ENCODE measurements at regions not wholly inside any gene's neighbourhood (a gene's known extent, or its start where the extent isn't known, plus 50 kb on each side); places are given as distances from the start of the nearest gene placed in this dataset.

DNA sequence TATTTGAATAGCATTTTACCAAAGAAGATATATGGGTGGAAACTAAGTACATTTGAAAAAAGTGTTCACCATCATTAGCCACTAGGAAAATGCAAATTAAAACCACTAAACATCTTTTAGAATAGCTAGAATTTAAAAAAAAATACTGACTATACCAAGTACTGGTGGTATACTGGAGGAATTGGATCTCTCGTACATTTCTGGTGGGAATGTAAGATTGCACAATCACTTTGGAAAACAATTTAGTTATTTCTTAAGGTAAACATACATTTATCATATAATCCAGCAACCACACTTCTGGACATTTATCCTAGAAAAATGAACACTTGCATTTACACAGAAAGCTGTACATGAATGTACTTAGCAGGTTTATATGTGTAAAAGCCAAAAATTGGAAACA, 303.5 kb downstream of the MID1IP1 start:
- Mint-ChIP-seq H3K4me1 (ENCODE audit: low read depth, unreplicated experiment) (no peaks in the 10 kb centered on the region), H3K27ac (ENCODE audit: unreplicated experiment) (no peak overlapping the region), H3K27me3 (ENCODE audit: unreplicated experiment) (no peaks in the 10 kb centered on the region), H3K36me3 (ENCODE audit: insufficient read depth, unreplicated experiment) (no peaks in the 10 kb centered on the region), H3K4me3 (ENCODE audit: low read depth, unreplicated experiment) (no peak overlapping the region), H3K9me3 (ENCODE audit: low read depth, unreplicated experiment) (peaks cover 2% of the 10 kb centered on the region)
- DNase-seq: no peak
- TF ChIP-seq, protein P1, sequence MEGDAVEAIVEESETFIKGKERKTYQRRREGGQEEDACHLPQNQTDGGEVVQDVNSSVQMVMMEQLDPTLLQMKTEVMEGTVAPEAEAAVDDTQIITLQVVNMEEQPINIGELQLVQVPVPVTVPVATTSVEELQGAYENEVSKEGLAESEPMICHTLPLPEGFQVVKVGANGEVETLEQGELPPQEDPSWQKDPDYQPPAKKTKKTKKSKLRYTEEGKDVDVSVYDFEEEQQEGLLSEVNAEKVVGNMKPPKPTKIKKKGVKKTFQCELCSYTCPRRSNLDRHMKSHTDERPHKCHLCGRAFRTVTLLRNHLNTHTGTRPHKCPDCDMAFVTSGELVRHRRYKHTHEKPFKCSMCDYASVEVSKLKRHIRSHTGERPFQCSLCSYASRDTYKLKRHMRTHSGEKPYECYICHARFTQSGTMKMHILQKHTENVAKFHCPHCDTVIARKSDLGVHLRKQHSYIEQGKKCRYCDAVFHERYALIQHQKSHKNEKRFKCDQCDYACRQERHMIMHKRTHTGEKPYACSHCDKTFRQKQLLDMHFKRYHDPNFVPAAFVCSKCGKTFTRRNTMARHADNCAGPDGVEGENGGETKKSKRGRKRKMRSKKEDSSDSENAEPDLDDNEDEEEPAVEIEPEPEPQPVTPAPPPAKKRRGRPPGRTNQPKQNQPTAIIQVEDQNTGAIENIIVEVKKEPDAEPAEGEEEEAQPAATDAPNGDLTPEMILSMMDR (IDR thresholded peaks at IDR 0.05; ENCODE audit: unreplicated experiment): no peak
- intact Hi-C loops (cut with micrococcal nuclease; ENCODE audit: unreplicated experiment): no loop called here
- BruUV-seq (replicated peaks): no TSS peak
- CTCF ChIA-PET: no interaction called here

DNA sequence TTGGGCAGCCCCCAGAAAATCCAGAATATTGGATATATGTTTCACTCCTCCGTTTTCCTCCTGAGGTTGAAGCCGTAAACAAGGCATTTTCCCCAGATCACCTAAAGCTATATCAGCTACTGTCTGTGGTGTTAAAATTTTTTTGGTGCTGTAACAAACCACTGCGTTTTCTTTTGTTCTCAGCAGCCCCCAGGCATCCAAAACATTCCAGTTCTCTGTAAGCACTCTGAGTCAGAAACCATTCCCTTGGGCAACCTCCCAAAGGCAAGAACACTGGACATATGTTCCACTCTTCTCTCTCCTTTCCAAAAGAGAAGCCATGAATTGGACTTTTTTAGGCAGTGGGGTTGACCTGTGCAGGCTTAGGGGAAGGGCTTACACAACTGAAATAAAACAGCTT, 310.9 kb downstream of the MID1IP1 start:
- H3K27ac Mint-ChIP-seq (ENCODE audit: unreplicated experiment): no peak overlapping the region
- no peaks in the 10 kb centered on the region for H3K36me3 Mint-ChIP-seq (ENCODE audit: insufficient read depth, unreplicated experiment)
- no TSS peak for BruUV-seq (replicated peaks)
- H3K4me1 Mint-ChIP-seq (ENCODE audit: low read depth, unreplicated experiment): no peaks in the 10 kb centered on the region
- H3K4me3 Mint-ChIP-seq (ENCODE audit: low read depth, unreplicated experiment): no peak overlapping the region
- H3K9me3 Mint-ChIP-seq (ENCODE audit: low read depth, unreplicated experiment): peaks cover 3% of the 10 kb centered on the region
- intact Hi-C loops (cut with micrococcal nuclease; ENCODE audit: unreplicated experiment): no loop called here
- TF ChIP-seq, protein P1 (IDR thresholded peaks at IDR 0.05; ENCODE audit: unreplicated experiment): no peak
- no peaks in the 10 kb centered on the region for H3K27me3 Mint-ChIP-seq (ENCODE audit: unreplicated experiment)
- DNase-seq: no peak
- CTCF ChIA-PET: no interaction called here

DNA sequence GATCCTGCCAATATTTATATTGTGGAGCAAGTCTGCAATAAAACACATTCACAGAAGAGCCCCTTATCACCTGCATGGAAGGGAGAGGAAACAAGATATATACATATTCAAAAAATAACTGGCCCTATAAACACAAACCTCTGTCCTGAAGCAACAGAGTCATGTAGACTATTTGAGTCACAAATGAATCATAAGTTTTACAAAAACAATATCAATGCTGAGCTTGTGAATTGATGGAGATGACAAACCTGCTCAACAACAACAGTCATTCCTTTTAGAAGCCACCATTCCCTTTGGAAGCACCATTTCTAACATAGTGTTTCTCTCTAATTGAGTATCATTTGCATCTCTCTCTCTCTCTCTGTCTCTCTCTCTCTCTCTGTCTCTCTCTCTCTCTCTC, 313.9 kb downstream of the MID1IP1 start:
- Mint-ChIP-seq H3K4me3 (ENCODE audit: low read depth, unreplicated experiment) (no peak overlapping the region), H3K36me3 (ENCODE audit: insufficient read depth, unreplicated experiment) (no peaks in the 10 kb centered on the region), H3K27me3 (ENCODE audit: unreplicated experiment) (peaks cover 12% of the 10 kb centered on the region), H3K4me1 (ENCODE audit: low read depth, unreplicated experiment) (no peaks in the 10 kb centered on the region), H3K9me3 (ENCODE audit: low read depth, unreplicated experiment) (peaks cover 2% of the 10 kb centered on the region), H3K27ac (ENCODE audit: unreplicated experiment) (no peak overlapping the region)
- DNase-seq: no peak
- TF ChIP-seq, protein P1 (IDR thresholded peaks at IDR 0.05; ENCODE audit: unreplicated experiment): no peak
- no TSS peak for BruUV-seq (replicated peaks)
- CTCF ChIA-PET: no interaction called here
- intact Hi-C loops (cut with micrococcal nuclease; ENCODE audit: unreplicated experiment): no loop called here

DNA sequence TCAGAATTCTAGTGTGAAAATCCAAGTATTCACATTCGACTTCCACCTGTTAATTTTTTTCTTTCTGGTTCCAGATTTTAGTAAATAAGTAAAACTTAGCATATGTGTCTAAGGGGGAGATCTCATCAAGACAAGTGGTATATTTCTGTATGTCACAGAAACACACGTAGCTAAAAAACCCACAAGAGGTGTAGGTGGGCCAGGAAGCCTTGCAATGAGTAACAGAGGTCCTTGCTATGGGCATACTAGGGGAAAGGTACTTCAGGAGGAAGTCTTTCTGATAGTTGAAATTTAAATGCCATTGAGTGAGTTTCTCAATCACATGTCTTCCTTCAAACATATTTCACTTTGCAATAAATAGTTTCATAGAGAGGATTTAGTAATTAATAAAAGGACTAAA, 315.8 kb downstream of the MID1IP1 start:
- intact Hi-C loops (cut with micrococcal nuclease; ENCODE audit: unreplicated experiment): no loop called here
- no peak for DNase-seq
- no TSS peak for BruUV-seq (replicated peaks)
- TF ChIP-seq, protein P1 (IDR thresholded peaks at IDR 0.05; ENCODE audit: unreplicated experiment): no peak
- H3K27ac Mint-ChIP-seq (ENCODE audit: unreplicated experiment): no peak overlapping the region
- peaks cover 12% of the 10 kb centered on the region for H3K27me3 Mint-ChIP-seq (ENCODE audit: unreplicated experiment)
- H3K4me3 Mint-ChIP-seq (ENCODE audit: low read depth, unreplicated experiment): no peak overlapping the region
- no peaks in the 10 kb centered on the region for H3K4me1 Mint-ChIP-seq (ENCODE audit: low read depth, unreplicated experiment)
- CTCF ChIA-PET: no interaction called here
- no peaks in the 10 kb centered on the region for H3K36me3 Mint-ChIP-seq (ENCODE audit: insufficient read depth, unreplicated experiment)
- peaks cover 2% of the 10 kb centered on the region for H3K9me3 Mint-ChIP-seq (ENCODE audit: low read depth, unreplicated experiment)

DNA sequence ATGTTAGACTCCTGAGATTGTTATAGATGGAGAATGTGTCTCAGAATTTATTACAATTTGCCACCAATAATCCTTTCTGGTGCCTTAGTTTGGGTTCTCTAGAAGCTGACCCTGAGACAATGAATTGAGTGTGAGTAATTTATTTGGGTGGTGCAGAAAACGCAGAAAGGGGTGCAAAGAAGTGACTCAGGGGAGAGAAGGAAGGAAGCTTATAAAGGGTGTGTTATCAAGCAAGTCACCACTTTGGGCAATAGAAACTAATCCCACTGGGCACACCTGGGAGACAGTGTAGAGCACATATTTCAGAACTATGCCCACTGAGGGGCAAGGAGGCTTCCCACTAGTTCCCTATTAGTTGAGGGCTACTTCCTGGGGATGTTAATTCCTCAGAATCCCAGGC, 320.6 kb downstream of the MID1IP1 start:
- no TSS peak for BruUV-seq (replicated peaks)
- Mint-ChIP-seq H3K4me3 (ENCODE audit: low read depth, unreplicated experiment) (no peak overlapping the region), H3K9me3 (ENCODE audit: low read depth, unreplicated experiment) (peaks cover 2% of the 10 kb centered on the region), H3K4me1 (ENCODE audit: low read depth, unreplicated experiment) (no peaks in the 10 kb centered on the region), H3K27me3 (ENCODE audit: unreplicated experiment) (peaks cover 12% of the 10 kb centered on the region), H3K27ac (ENCODE audit: unreplicated experiment) (no peak overlapping the region), H3K36me3 (ENCODE audit: insufficient read depth, unreplicated experiment) (no peaks in the 10 kb centered on the region)
- CTCF ChIA-PET: no interaction called here
- intact Hi-C loops (cut with micrococcal nuclease; ENCODE audit: unreplicated experiment): no loop called here
- TF ChIP-seq, protein P1 (IDR thresholded peaks at IDR 0.05; ENCODE audit: unreplicated experiment): no peak
- no peak for DNase-seq

All from Calu3 (cell line).